HL-60 (cell line): ENCODE measurements at regions not wholly inside any gene's neighbourhood (a gene's known extent, or its start where the extent isn't known, plus 50 kb on each side); places are given as distances from the start of the nearest gene placed in this dataset.

Experiments used
- DNase-seq, 2 experiments: peaks; one replicate each; pipeline ENCODE4 v3.0.0-alpha.2; 2010 to 2020; ENCODE audit warnings: low read depth in 1 of 2, low spot score in 1 of 2
- H3K27ac ChIP-seq: fragments of 250-450 bp; sonication (Bioruptor Pico); replicated peaks from 2 replicates; pipeline ENCODE4 v1.5.1; 2020; ENCODE audit warnings: mild to moderate bottlenecking, moderate library complexity
- H3K27me3 ChIP-seq: fragments of 250-450 bp; sonication (Bioruptor Pico); 2 replicates; pipeline ENCODE4 v1.5.1; 2021; ENCODE audit warnings: mild to moderate bottlenecking, moderate library complexity; ENCODE audit not compliant: insufficient read depth, poor library complexity, severe bottlenecking
- H3K4me3 ChIP-seq: replicated peaks from 2 replicates; pipeline ENCODE4 v1.5.1; 2011; ENCODE audit warnings: mild to moderate bottlenecking, control low read depth, low read length; ENCODE audit not compliant: insufficient read depth
- CTCF ChIP-seq: IDR thresholded peaks from one replicate; pipeline ENCODE4 v1.5.1; 2011; ENCODE audit warnings: low read length, control low read depth, inconsistent platforms; ENCODE audit not compliant: insufficient read depth
- GABPA ChIP-seq: IDR thresholded peaks from 2 replicates; pipeline ENCODE4 v1.6.1; 2012; ENCODE audit warnings: low read depth
- POLR2AphosphoS5 ChIP-seq: IDR thresholded peaks from 2 replicates; pipeline ENCODE4 v1.6.1; 2012; ENCODE audit warnings: low read depth
- REST ChIP-seq: IDR thresholded peaks from 2 replicates; pipeline ENCODE4 v1.6.1; 2012; ENCODE audit warnings: low read depth; ENCODE audit not compliant: insufficient replicate concordance
- SPI1 ChIP-seq: IDR thresholded peaks from 2 replicates; pipeline ENCODE4 v1.6.1; 2012; ENCODE audit warnings: low read depth, mild to moderate bottlenecking, borderline replicate concordance

GRCh38 chr10:78506614-78507013 lies 473.0 kb downstream of the RPS24 start:
- H3K27ac ChIP-seq: no peak overlapping the region
- no peak for TF ChIP-seq POLR2AphosphoS5
- TF ChIP-seq SPI1: peak; percentile 74
- no peak overlapping the region for H3K4me3 ChIP-seq
- peak in 1 of 2 experiments; percentile 15 for DNase-seq
- no peaks in the 10 kb centered on the region for H3K27me3 ChIP-seq

- Histone ChIP-seq H3K4me3 (no peak overlapping the region), H3K27me3 (no peaks in the 10 kb centered on the region), H3K27ac (no peak overlapping the region)
- DNase-seq: no peak
- TF ChIP-seq REST (no peak), SPI1 (no peak), CTCF (no peak), GABPA (no peak), POLR2AphosphoS5 (no peak)
These were observed 474.0 kb downstream of the RPS24 start for GRCh38 chr10:78507510-78508160.

GRCh38 chr10:78508955-78509748 lies 475.5 kb downstream of the RPS24 start:
- H3K27ac ChIP-seq: no peak overlapping the region
- no peak for DNase-seq
- H3K27me3 ChIP-seq: no peaks in the 10 kb centered on the region
- no peak overlapping the region for H3K4me3 ChIP-seq
- no peak for TF ChIP-seq GABPA
- TF ChIP-seq REST: no peak
- no peak for TF ChIP-seq CTCF

- no peak for DNase-seq
- Histone ChIP-seq H3K4me3 (no peak overlapping the region), H3K27ac (no peak overlapping the region), H3K27me3 (no peaks in the 10 kb centered on the region)
- TF ChIP-seq SPI1: no peak
- no peak for TF ChIP-seq GABPA
- TF ChIP-seq POLR2AphosphoS5: no peak
- no peak for TF ChIP-seq CTCF
- TF ChIP-seq REST: no peak
These were observed 477.1 kb downstream of the RPS24 start for GRCh38 chr10:78510566-78511323.
